ENCODE measurements at regions not wholly inside any gene's neighbourhood (a gene's known extent, or its start where the extent isn't known, plus 50 kb on each side); places are given as distances from the start of the nearest gene placed in this dataset.

DNA sequence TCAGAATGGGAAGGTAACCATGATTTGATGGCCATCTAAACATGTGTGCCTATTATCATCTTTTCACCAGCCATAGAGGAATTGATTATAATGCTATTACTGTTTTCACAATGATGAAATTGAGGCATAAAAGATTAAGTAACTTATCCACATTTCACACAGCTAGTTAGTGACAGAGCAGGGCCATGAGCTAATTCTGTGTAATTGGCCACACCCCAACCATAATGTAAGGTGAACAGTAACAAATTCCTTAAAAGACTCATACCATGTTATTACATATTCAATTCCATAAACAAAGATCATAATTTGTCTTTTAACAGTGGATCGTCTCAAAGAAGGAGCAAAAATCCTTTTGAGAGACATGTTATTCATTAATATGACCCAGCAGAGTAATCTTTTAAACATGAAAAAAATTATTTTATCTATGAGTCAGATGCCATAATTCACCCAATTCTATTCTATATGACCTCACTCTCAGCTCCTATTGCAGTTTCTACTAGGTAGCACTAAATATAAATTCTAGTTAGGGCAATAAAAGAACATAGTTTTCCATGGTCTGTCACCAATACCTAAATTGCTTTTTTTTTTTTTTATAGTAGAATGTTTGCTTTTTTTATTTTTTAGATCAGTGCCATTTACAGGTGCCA is 475.8 kb upstream of the SLC39A10 start:
- FAIRE-seq (no peak), ATAC-seq (no peak), DNase-seq (ENCODE audit: low read depth in 1 of 2, low spot score in 1 of 2) (no peak)
- Histone ChIP-seq H3K4me3 (no peak overlapping the region), H3K4me1 (no peaks in the 10 kb centered on the region), H3K9me3 (no peaks in the 10 kb centered on the region), H3K27ac (no peak overlapping the region), H3K4me2 (no peak overlapping the region)
- CTCF ChIA-PET = no interaction called here
- 34% methylated on average over 1 of the region's 1 CpG for WGBS (ENCODE audit: missing lambda C conversion rate)
- no peak for TF ChIP-seq TP53 (CRISPR knock-in tag; IDR thresholded peaks at IDR 0.05)
- TF ChIP-seq POLR2A (IDR thresholded peaks at IDR 0.05; ENCODE audit: low read length) = no peak
- no peak for TF ChIP-seq JUN (IDR thresholded peaks at IDR 0.05)
- no peak for TF ChIP-seq MAZ (IDR thresholded peaks at IDR 0.05; ENCODE audit: borderline replicate concordance, low read depth, low read length)
- no peak for TF ChIP-seq ZFP36 (IDR thresholded peaks at IDR 0.05; ENCODE audit: borderline replicate concordance, partially characterized antibody)
- TF ChIP-seq, protein P1, sequence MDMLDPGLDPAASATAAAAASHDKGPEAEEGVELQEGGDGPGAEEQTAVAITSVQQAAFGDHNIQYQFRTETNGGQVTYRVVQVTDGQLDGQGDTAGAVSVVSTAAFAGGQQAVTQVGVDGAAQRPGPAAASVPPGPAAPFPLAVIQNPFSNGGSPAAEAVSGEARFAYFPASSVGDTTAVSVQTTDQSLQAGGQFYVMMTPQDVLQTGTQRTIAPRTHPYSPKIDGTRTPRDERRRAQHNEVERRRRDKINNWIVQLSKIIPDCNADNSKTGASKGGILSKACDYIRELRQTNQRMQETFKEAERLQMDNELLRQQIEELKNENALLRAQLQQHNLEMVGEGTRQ (IDR thresholded peaks at IDR 0.05) = no peak
- TF ChIP-seq, protein P2, sequence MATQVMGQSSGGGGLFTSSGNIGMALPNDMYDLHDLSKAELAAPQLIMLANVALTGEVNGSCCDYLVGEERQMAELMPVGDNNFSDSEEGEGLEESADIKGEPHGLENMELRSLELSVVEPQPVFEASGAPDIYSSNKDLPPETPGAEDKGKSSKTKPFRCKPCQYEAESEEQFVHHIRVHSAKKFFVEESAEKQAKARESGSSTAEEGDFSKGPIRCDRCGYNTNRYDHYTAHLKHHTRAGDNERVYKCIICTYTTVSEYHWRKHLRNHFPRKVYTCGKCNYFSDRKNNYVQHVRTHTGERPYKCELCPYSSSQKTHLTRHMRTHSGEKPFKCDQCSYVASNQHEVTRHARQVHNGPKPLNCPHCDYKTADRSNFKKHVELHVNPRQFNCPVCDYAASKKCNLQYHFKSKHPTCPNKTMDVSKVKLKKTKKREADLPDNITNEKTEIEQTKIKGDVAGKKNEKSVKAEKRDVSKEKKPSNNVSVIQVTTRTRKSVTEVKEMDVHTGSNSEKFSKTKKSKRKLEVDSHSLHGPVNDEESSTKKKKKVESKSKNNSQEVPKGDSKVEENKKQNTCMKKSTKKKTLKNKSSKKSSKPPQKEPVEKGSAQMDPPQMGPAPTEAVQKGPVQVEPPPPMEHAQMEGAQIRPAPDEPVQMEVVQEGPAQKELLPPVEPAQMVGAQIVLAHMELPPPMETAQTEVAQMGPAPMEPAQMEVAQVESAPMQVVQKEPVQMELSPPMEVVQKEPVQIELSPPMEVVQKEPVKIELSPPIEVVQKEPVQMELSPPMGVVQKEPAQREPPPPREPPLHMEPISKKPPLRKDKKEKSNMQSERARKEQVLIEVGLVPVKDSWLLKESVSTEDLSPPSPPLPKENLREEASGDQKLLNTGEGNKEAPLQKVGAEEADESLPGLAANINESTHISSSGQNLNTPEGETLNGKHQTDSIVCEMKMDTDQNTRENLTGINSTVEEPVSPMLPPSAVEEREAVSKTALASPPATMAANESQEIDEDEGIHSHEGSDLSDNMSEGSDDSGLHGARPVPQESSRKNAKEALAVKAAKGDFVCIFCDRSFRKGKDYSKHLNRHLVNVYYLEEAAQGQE (IDR thresholded peaks at IDR 0.05) = no peak
- TF ChIP-seq NPAS2 (CRISPR knock-in tag; IDR thresholded peaks at IDR 0.05; ENCODE audit: borderline replicate concordance) = no peak
- no peak for TF ChIP-seq JUNB (IDR thresholded peaks at IDR 0.05)
- no peak for TF ChIP-seq HOXA7 (CRISPR knock-in tag; IDR thresholded peaks at IDR 0.05)
- no peak for TF ChIP-seq NFE2L2 (conservative IDR thresholded peaks at IDR 0.05; ENCODE audit: low read length)
- no peak for TF ChIP-seq HDAC2 (IDR thresholded peaks at IDR 0.05)
- no peak for TF ChIP-seq RNF2 (IDR thresholded peaks at IDR 0.05; ENCODE audit: borderline replicate concordance, low read depth)
- POLR2A ChIA-PET = no interaction called here

DNA sequence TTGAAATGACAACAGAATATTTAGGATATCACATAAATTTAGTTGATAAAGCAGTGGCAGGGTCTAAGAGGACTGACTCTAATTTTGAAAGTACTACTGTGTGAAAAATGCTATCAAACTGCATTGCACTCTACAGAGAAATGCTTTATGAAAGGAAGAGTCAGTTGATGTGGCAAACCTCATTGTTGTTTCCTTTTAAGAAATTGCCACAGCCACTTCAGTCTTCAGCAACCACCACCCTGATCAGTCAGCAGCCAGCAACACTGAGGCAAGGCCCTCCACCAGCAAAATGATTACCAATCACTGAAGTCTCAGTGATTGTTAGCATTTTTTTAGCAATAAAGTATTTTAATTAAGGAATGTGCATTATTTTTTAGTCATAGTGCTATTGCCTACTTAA is 488.7 kb upstream of the SLC39A10 start:
- Histone ChIP-seq H3K27ac (no peak overlapping the region), H3K9me3 (no peaks in the 10 kb centered on the region), H3K4me1 (no peaks in the 10 kb centered on the region), H3K4me3 (no peak overlapping the region), H3K4me2 (no peak overlapping the region)
- DNase-seq (ENCODE audit: low read depth in 1 of 2, low spot score in 1 of 2) (no peak), ATAC-seq (no peak), FAIRE-seq (no peak)
- ChIA-PET POLR2A (no interaction called here), CTCF (no interaction called here)
- TF ChIP-seq TFCP2L1 (CRISPR knock-in tag; IDR thresholded peaks at IDR 0.05) = no peak
- TF ChIP-seq SMC3 (IDR thresholded peaks at IDR 0.05) = no peak
- no peak for TF ChIP-seq NR3C1 (IDR thresholded peaks at IDR 0.05)
- TF ChIP-seq PHF8 (IDR thresholded peaks at IDR 0.05; ENCODE audit: borderline replicate concordance, low read depth) = no peak
- no peak for TF ChIP-seq MYC (IDR thresholded peaks at IDR 0.05; ENCODE audit: borderline replicate concordance, low read length)
- TF ChIP-seq RAD21 (conservative IDR thresholded peaks at IDR 0.05 in 1 of 2, IDR thresholded peaks at IDR 0.05 in 1 of 2) = no peak
- TF ChIP-seq ZC3H11A (IDR thresholded peaks at IDR 0.05) = no peak
- no peak for TF ChIP-seq ZSCAN20 (CRISPR knock-in tag; IDR thresholded peaks at IDR 0.05)

DNA sequence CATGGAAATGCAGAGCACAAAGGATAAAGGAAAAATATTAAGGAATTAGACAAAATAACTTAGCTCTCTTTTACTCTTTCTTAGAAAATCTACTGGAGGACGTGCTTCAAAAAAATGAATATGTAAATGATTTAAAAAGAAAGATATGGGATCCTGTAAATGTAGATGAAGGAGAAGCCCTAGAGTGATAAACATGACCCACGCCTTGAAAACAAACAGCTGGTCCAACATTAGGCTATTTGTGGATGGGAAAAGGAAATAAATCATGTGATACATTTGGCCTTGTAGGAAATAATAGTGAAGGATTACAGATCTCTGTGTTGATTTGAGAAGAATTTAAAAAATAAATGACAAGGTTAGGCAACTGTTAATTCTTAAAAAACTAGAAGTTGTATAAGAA is 492.1 kb upstream of the SLC39A10 start:
- WGBS (ENCODE audit: missing lambda C conversion rate) = 22% methylated on average over 2 of the region's 2 CpGs
- no peak overlapping the region for H3K4me3 ChIP-seq
- POLR2A ChIA-PET = no interaction called here

More for the DNA sequence above, 492.1 kb upstream of the SLC39A10 start:
- TF ChIP-seq, protein P3, sequence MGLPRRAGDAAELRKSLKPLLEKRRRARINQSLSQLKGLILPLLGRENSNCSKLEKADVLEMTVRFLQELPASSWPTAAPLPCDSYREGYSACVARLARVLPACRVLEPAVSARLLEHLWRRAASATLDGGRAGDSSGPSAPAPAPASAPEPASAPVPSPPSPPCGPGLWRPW (IDR thresholded peaks at IDR 0.05) = no peak
- TF ChIP-seq NR3C1 (IDR thresholded peaks at IDR 0.05) (no peak), HOXB13 (CRISPR knock-in tag; IDR thresholded peaks at IDR 0.05; ENCODE audit: low read depth) (no peak), EP300 (IDR thresholded peaks at IDR 0.05) (no peak), EHMT2 (IDR thresholded peaks at IDR 0.05; ENCODE audit: low read depth) (no peak), KDM5A (IDR thresholded peaks at IDR 0.05) (no peak)
- TF ChIP-seq, protein P4, sequence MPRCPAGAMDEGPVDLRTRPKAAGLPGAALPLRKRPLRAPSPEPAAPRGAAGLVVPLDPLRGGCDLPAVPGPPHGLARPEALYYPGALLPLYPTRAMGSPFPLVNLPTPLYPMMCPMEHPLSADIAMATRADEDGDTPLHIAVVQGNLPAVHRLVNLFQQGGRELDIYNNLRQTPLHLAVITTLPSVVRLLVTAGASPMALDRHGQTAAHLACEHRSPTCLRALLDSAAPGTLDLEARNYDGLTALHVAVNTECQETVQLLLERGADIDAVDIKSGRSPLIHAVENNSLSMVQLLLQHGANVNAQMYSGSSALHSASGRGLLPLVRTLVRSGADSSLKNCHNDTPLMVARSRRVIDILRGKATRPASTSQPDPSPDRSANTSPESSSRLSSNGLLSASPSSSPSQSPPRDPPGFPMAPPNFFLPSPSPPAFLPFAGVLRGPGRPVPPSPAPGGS (IDR thresholded peaks at IDR 0.05) = no peak
- CTCF ChIA-PET = no interaction called here
- Histone ChIP-seq H3K9me3 (no peaks in the 10 kb centered on the region), H3K27ac (no peak overlapping the region), H3K4me1 (no peaks in the 10 kb centered on the region), H3K4me2 (no peak overlapping the region)
- DNase-seq (ENCODE audit: low read depth in 1 of 2, low spot score in 1 of 2) (no peak), FAIRE-seq (no peak), ATAC-seq (no peak)
